ENCODE measurements at regions not wholly inside any gene's neighbourhood (a gene's known extent, or its start where the extent isn't known, plus 50 kb on each side); places are given as distances from the start of the nearest gene placed in this dataset.

- Histone ChIP-seq H3K9me3 (no peaks in the 10 kb centered on the region), H3K36me3 (no peaks in the 10 kb centered on the region), H3K4me1 (no peaks in the 10 kb centered on the region), H3K4me3 (no peak overlapping the region), H3K27me3 (no peaks in the 10 kb centered on the region), H3K27ac (no peak overlapping the region)
- TF ChIP-seq POLR2A (IDR thresholded peaks at IDR 0.05) = no peak
- DNase-seq (ENCODE audit: low spot score in 2 of 2) = no peak
- WGBS = 54% methylated on average over 1 of the region's 1 CpG
These were observed 1623.3 kb upstream of the B3GALT2 start for GRCh38 chr1:194809665-194810064.

- no peak for TF ChIP-seq POLR2AphosphoS5 (IDR thresholded peaks at IDR 0.05)
- no peak for TF ChIP-seq EP300 (IDR thresholded peaks at IDR 0.05)
- TF ChIP-seq POLR2A (IDR thresholded peaks at IDR 0.05) = no peak
- TF ChIP-seq CTCF (IDR thresholded peaks at IDR 0.05) = no peak
- H3K4me1 ChIP-seq = no peaks in the 10 kb centered on the region
- no peak overlapping the region for H3K4me3 ChIP-seq
- no peaks in the 10 kb centered on the region for H3K36me3 ChIP-seq
- no peaks in the 10 kb centered on the region for H3K27me3 ChIP-seq
- WGBS = 27% methylated on average over 3 of the region's 3 CpGs
- no peak overlapping the region for H3K27ac ChIP-seq
- no peaks in the 10 kb centered on the region for H3K9me3 ChIP-seq
- DNase-seq (ENCODE audit: low spot score in 2 of 2) = no peak
These were observed 1622.8 kb upstream of the B3GALT2 start for GRCh38 chr1:194809215-194809614.

GRCh38 chr1:194807530-194808220 is 1621.3 kb upstream of the B3GALT2 start:
- H3K36me3 ChIP-seq = no peaks in the 10 kb centered on the region
- no peaks in the 10 kb centered on the region for H3K9me3 ChIP-seq
- H3K27me3 ChIP-seq = no peaks in the 10 kb centered on the region
- no peaks in the 10 kb centered on the region for H3K4me1 ChIP-seq
- no peak overlapping the region for H3K4me3 ChIP-seq
- no peak overlapping the region for H3K27ac ChIP-seq
- whole genome bisulfite sequencing = 87% methylated on average over 1 of the region's 1 CpG
- DNase-seq (ENCODE audit: low spot score in 2 of 2) = no peak
- TF ChIP-seq POLR2A (IDR thresholded peaks at IDR 0.05) (no peak), POLR2AphosphoS5 (IDR thresholded peaks at IDR 0.05) (no peak), EP300 (IDR thresholded peaks at IDR 0.05) (no peak), CTCF (IDR thresholded peaks at IDR 0.05) (no peak)

GRCh38 chr1:194802572-194802971 is 1616.2 kb upstream of the B3GALT2 start:
- H3K27me3 ChIP-seq = no peaks in the 10 kb centered on the region
- no peak overlapping the region for H3K4me3 ChIP-seq
- no peaks in the 10 kb centered on the region for H3K9me3 ChIP-seq
- H3K27ac ChIP-seq = no peak overlapping the region
- TF ChIP-seq POLR2A (IDR thresholded peaks at IDR 0.05) (no peak), EP300 (IDR thresholded peaks at IDR 0.05) (no peak), POLR2AphosphoS5 (IDR thresholded peaks at IDR 0.05) (no peak), CTCF (IDR thresholded peaks at IDR 0.05) (no peak)
- WGBS = 68% methylated on average over 3 of the region's 3 CpGs
- H3K36me3 ChIP-seq = no peaks in the 10 kb centered on the region
- no peak for DNase-seq (ENCODE audit: low spot score in 2 of 2)
- H3K4me1 ChIP-seq = no peaks in the 10 kb centered on the region

- WGBS = 66% methylated on average over 4 of the region's 4 CpGs
- TF ChIP-seq CTCF (IDR thresholded peaks at IDR 0.05) (no peak), POLR2AphosphoS5 (IDR thresholded peaks at IDR 0.05) (no peak), EP300 (IDR thresholded peaks at IDR 0.05) (no peak), POLR2A (IDR thresholded peaks at IDR 0.05) (no peak)
- H3K36me3 ChIP-seq = no peaks in the 10 kb centered on the region
- H3K9me3 ChIP-seq = no peaks in the 10 kb centered on the region
- no peak overlapping the region for H3K4me3 ChIP-seq
- no peak overlapping the region for H3K27ac ChIP-seq
- H3K27me3 ChIP-seq = no peaks in the 10 kb centered on the region
- DNase-seq (ENCODE audit: low spot score in 2 of 2) = no peak
- no peaks in the 10 kb centered on the region for H3K4me1 ChIP-seq
These were observed 1609.6 kb upstream of the B3GALT2 start for GRCh38 chr1:194795917-194796593.
